Tibial artery (tissue), 4 donors: ENCODE measurements at regions not wholly inside any gene's neighbourhood (a gene's known extent, or its start where the extent isn't known, plus 50 kb on each side); places are given as distances from the start of the nearest gene placed in this dataset.

Experiments
- DNase-seq, 2 donors: peaks; one replicate each; pipeline ENCODE4 v3.0.0-alpha.2; 2019
- H3K27ac ChIP-seq, 2 donors: fragments of 200-600 bp; sonication (generic) in 1 of 2; 1 replicate in 1 of 2; 2 replicates in 1 of 2; pipeline ENCODE4 v1.5.1; 2018 to 2019; ENCODE audit warnings: mild to moderate bottlenecking in 1 of 2
- H3K27me3 ChIP-seq, 2 donors: fragments of 200-600 bp; sonication (generic) in 1 of 2; one replicate each; pipeline versions ENCODE4 v1.5.1 to v1.6.0; 2016 to 2019
- H3K36me3 ChIP-seq, 3 donors: fragments of 200-600 bp; sonication (generic) in 2 of 3; one replicate each; pipeline ENCODE4 v1.5.1; 2016 to 2019; ENCODE audit warnings: mild to moderate bottlenecking in 2 of 3
- H3K4me1 ChIP-seq, 4 donors: fragments of 200-600 bp; sonication (generic) in 2 of 4; 1 replicate in 3 of 4; 2 replicates in 1 of 4; pipeline ENCODE4 v1.5.1; 2016 to 2019
- H3K4me3 ChIP-seq, 2 donors: fragments of 200-600 bp; sonication (generic) in 1 of 2; 1 replicate in 1 of 2; 2 replicates in 1 of 2; pipeline ENCODE4 v1.5.1; 2018 to 2019; ENCODE audit warnings: mild to moderate bottlenecking in 2 of 2
- H3K9me3 ChIP-seq, 3 donors: fragments of 200-600 bp; sonication (generic) in 1 of 3; one replicate each; pipeline ENCODE4 v1.5.1; 2016 to 2019
- CTCF ChIP-seq, 2 experiments: fragments of 200-600 bp in 1 of 2; fragments of 450-650 bp in 1 of 2; IDR thresholded peaks; one replicate each; pipeline ENCODE4 v1.5.1; 2017 to 2019; ENCODE audit warnings: antibody characterized with exemption in 2 of 2, mild to moderate bottlenecking in 1 of 2, moderate library complexity in 1 of 2
- intact Hi-C: fragments of 100-400 bp; cut with DNase I; formaldehyde crosslinking; loops from one replicate; pipeline ENCODE4 v1.15.0; 2023; ENCODE audit warnings: low total_unique reads

DNA sequence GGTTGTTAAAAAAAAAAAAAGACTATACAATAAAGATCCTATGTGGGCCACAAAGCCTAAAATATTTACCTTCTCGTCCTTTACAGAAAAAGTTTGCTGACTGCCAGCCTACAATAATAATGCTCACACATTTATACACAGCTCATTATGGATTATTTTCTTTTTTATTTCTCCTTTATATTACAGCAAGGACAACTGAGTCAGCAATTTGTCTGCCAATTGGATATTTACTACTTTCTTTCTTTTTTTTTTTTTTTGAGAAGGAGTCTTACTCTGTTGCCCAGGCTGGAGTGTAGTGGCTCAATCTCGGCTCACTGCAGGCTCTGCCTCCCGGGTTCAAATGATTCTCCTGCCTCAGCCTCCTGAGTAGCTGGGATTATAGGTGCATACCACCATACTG is 142.2 kb downstream of the EBLN2 start:
- intact Hi-C loops: no loop called here
- H3K27ac ChIP-seq: no peak overlapping the region
- no peak for DNase-seq
- no peaks in the 10 kb centered on the region for H3K27me3 ChIP-seq
- H3K36me3 ChIP-seq: no peaks in the 10 kb centered on the region
- no peaks in the 10 kb centered on the region for H3K9me3 ChIP-seq
- no peak overlapping the region for H3K4me3 ChIP-seq
- TF ChIP-seq CTCF (IDR thresholded peaks at IDR 0.05): no peak
- no peaks in the 10 kb centered on the region for H3K4me1 ChIP-seq

- H3K36me3 ChIP-seq: no peaks in the 10 kb centered on the region
- no peaks in the 10 kb centered on the region for H3K4me1 ChIP-seq
- intact Hi-C loops: no loop called here
- no peak for TF ChIP-seq CTCF (IDR thresholded peaks at IDR 0.05)
- no peak for DNase-seq
- H3K27ac ChIP-seq: no peak overlapping the region
- H3K4me3 ChIP-seq: no peak overlapping the region
- no peaks in the 10 kb centered on the region for H3K9me3 ChIP-seq
- H3K27me3 ChIP-seq: no peaks in the 10 kb centered on the region
Measured at GRCh38 chr3:73204841-73205240, 143.4 kb downstream of the EBLN2 start.

- intact Hi-C loops: no loop called here
- Histone ChIP-seq H3K27me3 (no peaks in the 10 kb centered on the region), H3K9me3 (no peaks in the 10 kb centered on the region), H3K36me3 (no peaks in the 10 kb centered on the region), H3K4me3 (no peak overlapping the region), H3K4me1 (no peaks in the 10 kb centered on the region), H3K27ac (no peak overlapping the region)
- no peak for TF ChIP-seq CTCF (IDR thresholded peaks at IDR 0.05)
- no peak for DNase-seq
Measured at GRCh38 chr3:73206030-73206429, 144.6 kb downstream of the EBLN2 start.

- Histone ChIP-seq H3K27ac (no peak overlapping the region), H3K9me3 (no peaks in the 10 kb centered on the region), H3K4me1 (no peaks in the 10 kb centered on the region), H3K4me3 (no peak overlapping the region), H3K36me3 (no peaks in the 10 kb centered on the region), H3K27me3 (no peaks in the 10 kb centered on the region)
- TF ChIP-seq CTCF (IDR thresholded peaks at IDR 0.05): no peak
- no peak for DNase-seq
- intact Hi-C loops: no loop called here
Measured at GRCh38 chr3:73207946-73208440, 146.5 kb downstream of the EBLN2 start.

GRCh38 chr3:73210759-73211158 is 149.3 kb downstream of the EBLN2 start:
- no peak for TF ChIP-seq CTCF (IDR thresholded peaks at IDR 0.05)
- Histone ChIP-seq H3K9me3 (no peaks in the 10 kb centered on the region), H3K27me3 (no peaks in the 10 kb centered on the region), H3K36me3 (no peaks in the 10 kb centered on the region), H3K4me3 (no peak overlapping the region), H3K4me1 (peaks cover 0 to 21% (median 8%) of the 10 kb centered on the region in 4 donors), H3K27ac (no peak overlapping the region)
- intact Hi-C loops: no loop called here
- no peak for DNase-seq

GRCh38 chr3:73212683-73213082 is 151.2 kb downstream of the EBLN2 start:
- Histone ChIP-seq H3K36me3 (no peaks in the 10 kb centered on the region), H3K27me3 (no peaks in the 10 kb centered on the region), H3K9me3 (no peaks in the 10 kb centered on the region), H3K4me3 (no peak overlapping the region), H3K4me1 (peaks cover 0 to 32% (median 18%) of the 10 kb centered on the region in 4 donors), H3K27ac (no peak overlapping the region)
- no peak for DNase-seq
- intact Hi-C loops: no loop called here
- TF ChIP-seq CTCF (IDR thresholded peaks at IDR 0.05): no peak
